HEK293 (cell line): ENCODE measurements at regions not wholly inside any gene's neighbourhood (a gene's known extent, or its start where the extent isn't known, plus 50 kb on each side); places are given as distances from the start of the nearest gene placed in this dataset.

Experiments used
- CTCF ChIA-PET: fragments of 350-600 bp; formaldehyde crosslinking; extraction: SDS; loops from one replicate; lab custom pipeline; 2021; ENCODE audit warnings: antibody characterized with exemption; lab: Yijun Ruan, JAX
- POLR2A ChIA-PET: fragments of 300-600 bp; formaldehyde crosslinking; extraction: SDS; loops from one replicate; lab custom pipeline; 2020; ENCODE audit warnings: antibody characterized with exemption, inconsistent platforms; lab: Yijun Ruan, JAX
- H3K27ac ChIP-seq: fragments of 200-500 bp; sonication (Bioruptor generic); 2 replicates; pipeline ENCODE4 v1.5.1; 2014; ENCODE audit warnings: low read depth, low read length, control low read depth, inconsistent platforms; ENCODE audit errors: extremely low read depth
- H3K36me3 ChIP-seq, 2 experiments: fragments of 200-500 bp in 1 of 2; sonication (Bioruptor generic) in 1 of 2; 1 replicate in 1 of 2; 2 replicates in 1 of 2; pipeline ENCODE4 v1.5.1; 2014 to 2017; ENCODE audit warnings: inconsistent platforms in 2 of 2, low read length in 2 of 2; ENCODE audit not compliant: control insufficient read depth in 2 of 2, insufficient read depth in 1 of 2
- H3K4me1 ChIP-seq: fragments of 200-500 bp; sonication (Bioruptor generic); 2 replicates; pipeline ENCODE4 v1.5.1; 2014; ENCODE audit warnings: mild to moderate bottlenecking, low read length, inconsistent platforms; ENCODE audit not compliant: control insufficient read depth, insufficient read depth
- H3K4me3 ChIP-seq: 2 replicates; pipeline ENCODE4 v1.5.1; 2011; ENCODE audit warnings: low read depth, mild to moderate bottlenecking, control low read depth, low read length, moderate library complexity
- H3K9me3 ChIP-seq: fragments of 200-500 bp; sonication (Bioruptor generic); 2 replicates; pipeline ENCODE4 v1.5.1; 2014; ENCODE audit warnings: low read depth, low read length, inconsistent platforms; ENCODE audit not compliant: control insufficient read depth, insufficient read depth
- BCL11B ChIP-seq: fragments of 450-650 bp; formaldehyde crosslinking; IDR thresholded peaks from 2 replicates; pipeline ENCODE4 v1.5.1; 2016; ENCODE audit warnings: low read depth, missing biosample characterization, missing genetic modification characterization
- GLIS1 ChIP-seq: fragments of 450-650 bp; formaldehyde crosslinking; IDR thresholded peaks from 2 replicates; pipeline ENCODE4 v1.5.1; 2016; ENCODE audit warnings: missing biosample characterization, missing genetic modification characterization
- KLF7 ChIP-seq: fragments of 450-650 bp; formaldehyde crosslinking; IDR thresholded peaks from 2 replicates; pipeline ENCODE4 v1.5.1; 2016; ENCODE audit warnings: missing biosample characterization, missing genetic modification characterization, borderline replicate concordance
- KLF9 ChIP-seq: fragments of 450-650 bp; formaldehyde crosslinking; IDR thresholded peaks from 2 replicates; pipeline ENCODE4 v1.5.1; 2016; ENCODE audit warnings: missing biosample characterization, missing genetic modification characterization, low read depth
- TRIM28 ChIP-seq: IDR thresholded peaks from 2 replicates; pipeline ENCODE4 v1.6.1; 2011; ENCODE audit warnings: low read length, control low read depth, borderline replicate concordance
- YY2 ChIP-seq: fragments of 450-650 bp; formaldehyde crosslinking; IDR thresholded peaks from 2 replicates; pipeline ENCODE4 v1.5.1; 2016; ENCODE audit warnings: missing biosample characterization, missing genetic modification characterization
- ZBTB44 ChIP-seq: fragments of 450-650 bp; IDR thresholded peaks from 2 replicates; pipeline ENCODE4 v1.5.1; 2018; ENCODE audit warnings: missing biosample characterization, mild to moderate bottlenecking, missing genetic modification characterization
- ZNF202 ChIP-seq: fragments of 450-650 bp; formaldehyde crosslinking; IDR thresholded peaks from 2 replicates; pipeline ENCODE4 v1.5.1; 2016; ENCODE audit warnings: missing biosample characterization, missing genetic modification characterization, borderline replicate concordance
- ZNF239 ChIP-seq: fragments of 450-650 bp; formaldehyde crosslinking; IDR thresholded peaks from 2 replicates; pipeline ENCODE4 v1.5.1; 2016; ENCODE audit warnings: missing biosample characterization, missing genetic modification characterization
- ZNF280D ChIP-seq: fragments of 450-650 bp; formaldehyde crosslinking; IDR thresholded peaks from 2 replicates; pipeline ENCODE4 v1.5.1; 2016; ENCODE audit warnings: missing biosample characterization, missing genetic modification characterization
- ZNF302 ChIP-seq: fragments of 450-650 bp; formaldehyde crosslinking; IDR thresholded peaks from 2 replicates; pipeline ENCODE4 v1.5.1; 2016; ENCODE audit warnings: missing biosample characterization, missing genetic modification characterization, low read depth
- ZNF426 ChIP-seq: fragments of 450-650 bp; formaldehyde crosslinking; IDR thresholded peaks from 2 replicates; pipeline ENCODE4 v1.5.1; 2017; ENCODE audit warnings: missing biosample characterization, missing genetic modification characterization, mild to moderate bottlenecking, inconsistent platforms, moderate library complexity
- ZNF544 ChIP-seq: fragments of 450-650 bp; formaldehyde crosslinking; IDR thresholded peaks from 2 replicates; pipeline ENCODE4 v1.5.0; 2017; ENCODE audit warnings: missing biosample characterization, missing genetic modification characterization
- ZNF558 ChIP-seq: fragments of 450-650 bp; formaldehyde crosslinking; IDR thresholded peaks from 2 replicates; pipeline ENCODE4 v1.5.1; 2016; ENCODE audit warnings: missing biosample characterization, missing genetic modification characterization
- ZNF600 ChIP-seq: fragments of 450-650 bp; formaldehyde crosslinking; IDR thresholded peaks from 2 replicates; pipeline ENCODE4 v1.5.1; 2016; ENCODE audit warnings: missing biosample characterization, missing genetic modification characterization
- ZNF654 ChIP-seq: fragments of 450-650 bp; formaldehyde crosslinking; IDR thresholded peaks from 2 replicates; pipeline ENCODE4 v1.5.1; 2016; ENCODE audit warnings: low read depth, missing biosample characterization, missing genetic modification characterization
- ZNF785 ChIP-seq: fragments of 450-650 bp; formaldehyde crosslinking; IDR thresholded peaks from 2 replicates; pipeline ENCODE4 v1.5.1; 2016; ENCODE audit warnings: missing biosample characterization, missing genetic modification characterization

DNA sequence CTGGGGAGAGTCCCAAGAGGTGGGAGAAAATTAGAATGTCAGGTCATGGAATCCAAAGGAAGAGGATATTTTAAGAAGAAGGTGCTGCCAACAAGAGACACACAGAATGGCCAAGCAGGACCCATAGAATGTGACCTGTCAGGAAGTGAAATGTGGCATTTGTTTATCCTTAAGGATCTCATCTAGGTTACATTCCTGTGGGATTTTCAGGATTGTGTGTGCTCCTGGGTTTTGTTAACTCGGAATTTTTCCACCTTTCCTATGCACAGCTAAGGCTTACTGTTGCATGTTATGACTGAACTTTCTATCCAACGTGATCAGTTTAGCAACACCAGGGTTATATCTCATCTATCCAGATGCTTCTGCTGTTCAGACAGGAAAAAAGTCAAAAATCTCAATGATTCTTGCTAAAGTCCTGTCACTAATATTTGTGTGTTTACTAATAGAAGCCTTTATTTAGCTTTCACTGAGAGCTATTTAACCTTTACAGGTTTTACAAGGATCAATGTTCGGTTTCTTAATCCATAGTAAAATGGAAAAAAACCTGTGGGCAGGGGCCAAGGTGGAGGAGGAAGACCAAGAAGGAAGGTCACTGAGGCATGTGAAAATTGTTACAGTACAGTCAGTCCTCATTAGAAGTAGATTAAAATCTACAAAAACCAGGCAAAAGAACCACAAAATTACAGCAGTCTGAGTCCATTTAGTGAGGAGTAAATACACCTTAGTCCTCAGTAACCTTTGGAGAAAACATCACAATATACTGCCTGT lies 437.8 kb upstream of the NPVF start (continued):
- TF ChIP-seq ZNF202 (tag by site-specific recombination) (no peak), ZNF544 (tag by site-specific recombination) (no peak), BCL11B (no peak), ZNF654 (no peak), ZNF558 (tag by site-specific recombination) (no peak), ZNF600 (tag by site-specific recombination) (no peak)

- H3K27ac ChIP-seq = no peak overlapping the region
- H3K4me1 ChIP-seq = no peaks in the 10 kb centered on the region
- no peak overlapping the region for H3K4me3 ChIP-seq
- POLR2A ChIA-PET = no interaction called here
- H3K36me3 ChIP-seq = no peaks in the 10 kb centered on the region
- CTCF ChIA-PET = interaction anchor here (0.8 kb wide), 1 partner anchor 54 kb away, joined by 4 read pairs; no protein-coding TSS in a partner anchor
- no peaks in the 10 kb centered on the region for H3K9me3 ChIP-seq
- TF ChIP-seq ZBTB44 (tag by site-specific recombination) (no peak), GLIS1 (tag by site-specific recombination) (0 out of 2 replicates have a peak, but pooled peaks have one; percentile 18)
These were observed 438.4 kb upstream of the NPVF start for GRCh38 chr7:25666671-25667060.

DNA sequence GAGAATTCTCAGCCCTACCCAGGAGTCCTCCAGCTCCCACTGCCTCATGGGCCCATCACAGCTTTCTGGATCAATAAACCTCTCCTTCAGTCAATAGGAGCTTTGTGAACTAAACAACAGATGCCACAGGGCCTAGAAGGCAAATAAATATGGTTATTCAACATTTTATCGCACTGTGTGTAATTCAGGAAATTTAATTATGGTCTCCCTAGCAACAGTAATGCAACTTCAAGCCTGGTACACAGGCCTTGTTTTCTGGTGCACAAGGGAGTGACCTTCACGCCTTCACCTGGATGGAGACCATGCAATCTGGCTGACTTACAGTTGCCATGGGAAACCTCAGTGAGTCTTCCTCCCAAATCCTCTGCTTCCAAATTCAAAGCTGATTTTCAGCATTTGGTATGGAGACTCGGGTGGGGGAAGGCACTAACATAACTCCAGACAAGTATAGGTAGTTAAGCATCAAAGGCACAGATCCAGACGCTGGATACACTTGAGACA lies 441.0 kb upstream of the NPVF start:
- no peaks in the 10 kb centered on the region for H3K36me3 ChIP-seq
- peaks cover 8% of the 10 kb centered on the region for H3K4me1 ChIP-seq
- no peak overlapping the region for H3K27ac ChIP-seq
- H3K9me3 ChIP-seq = no peaks in the 10 kb centered on the region
- ChIA-PET POLR2A (no interaction called here), CTCF (no interaction called here)
- TF ChIP-seq ZNF202 (tag by site-specific recombination) (no peak), ZNF280D (no peak), KLF9 (tag by site-specific recombination) (no peak), KLF7 (tag by site-specific recombination) (no peak), TRIM28 (no peak), ZNF544 (tag by site-specific recombination) (no peak), YY2 (tag by site-specific recombination) (no peak), ZNF239 (no peak), ZNF426 (tag by site-specific recombination) (no peak), ZNF785 (tag by site-specific recombination) (no peak), ZNF302 (no peak)
- H3K4me3 ChIP-seq = no peak overlapping the region
